ENCODE measurements at regions not wholly inside any gene's neighbourhood (a gene's known extent, or its start where the extent isn't known, plus 50 kb on each side); places are given as distances from the start of the nearest gene placed in this dataset.

- TF ChIP-seq, protein P1, sequence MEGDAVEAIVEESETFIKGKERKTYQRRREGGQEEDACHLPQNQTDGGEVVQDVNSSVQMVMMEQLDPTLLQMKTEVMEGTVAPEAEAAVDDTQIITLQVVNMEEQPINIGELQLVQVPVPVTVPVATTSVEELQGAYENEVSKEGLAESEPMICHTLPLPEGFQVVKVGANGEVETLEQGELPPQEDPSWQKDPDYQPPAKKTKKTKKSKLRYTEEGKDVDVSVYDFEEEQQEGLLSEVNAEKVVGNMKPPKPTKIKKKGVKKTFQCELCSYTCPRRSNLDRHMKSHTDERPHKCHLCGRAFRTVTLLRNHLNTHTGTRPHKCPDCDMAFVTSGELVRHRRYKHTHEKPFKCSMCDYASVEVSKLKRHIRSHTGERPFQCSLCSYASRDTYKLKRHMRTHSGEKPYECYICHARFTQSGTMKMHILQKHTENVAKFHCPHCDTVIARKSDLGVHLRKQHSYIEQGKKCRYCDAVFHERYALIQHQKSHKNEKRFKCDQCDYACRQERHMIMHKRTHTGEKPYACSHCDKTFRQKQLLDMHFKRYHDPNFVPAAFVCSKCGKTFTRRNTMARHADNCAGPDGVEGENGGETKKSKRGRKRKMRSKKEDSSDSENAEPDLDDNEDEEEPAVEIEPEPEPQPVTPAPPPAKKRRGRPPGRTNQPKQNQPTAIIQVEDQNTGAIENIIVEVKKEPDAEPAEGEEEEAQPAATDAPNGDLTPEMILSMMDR (IDR thresholded peaks at IDR 0.05) = no peak
- TF ChIP-seq SMC3 (IDR thresholded peaks at IDR 0.05; ENCODE audit: low read depth, low read length) = no peak
- no peak for TF ChIP-seq RAD21 (IDR thresholded peaks at IDR 0.05; ENCODE audit: low read length)
- TF ChIP-seq EP300 (IDR thresholded peaks at IDR 0.05; ENCODE audit: borderline replicate concordance in 1 of 2, low read depth in 1 of 2, low read length in 1 of 2) = no peak
- TF ChIP-seq USF2 (IDR thresholded peaks at IDR 0.05; ENCODE audit: borderline replicate concordance, low read depth, low read length) = no peak
- TF ChIP-seq, protein P2, sequence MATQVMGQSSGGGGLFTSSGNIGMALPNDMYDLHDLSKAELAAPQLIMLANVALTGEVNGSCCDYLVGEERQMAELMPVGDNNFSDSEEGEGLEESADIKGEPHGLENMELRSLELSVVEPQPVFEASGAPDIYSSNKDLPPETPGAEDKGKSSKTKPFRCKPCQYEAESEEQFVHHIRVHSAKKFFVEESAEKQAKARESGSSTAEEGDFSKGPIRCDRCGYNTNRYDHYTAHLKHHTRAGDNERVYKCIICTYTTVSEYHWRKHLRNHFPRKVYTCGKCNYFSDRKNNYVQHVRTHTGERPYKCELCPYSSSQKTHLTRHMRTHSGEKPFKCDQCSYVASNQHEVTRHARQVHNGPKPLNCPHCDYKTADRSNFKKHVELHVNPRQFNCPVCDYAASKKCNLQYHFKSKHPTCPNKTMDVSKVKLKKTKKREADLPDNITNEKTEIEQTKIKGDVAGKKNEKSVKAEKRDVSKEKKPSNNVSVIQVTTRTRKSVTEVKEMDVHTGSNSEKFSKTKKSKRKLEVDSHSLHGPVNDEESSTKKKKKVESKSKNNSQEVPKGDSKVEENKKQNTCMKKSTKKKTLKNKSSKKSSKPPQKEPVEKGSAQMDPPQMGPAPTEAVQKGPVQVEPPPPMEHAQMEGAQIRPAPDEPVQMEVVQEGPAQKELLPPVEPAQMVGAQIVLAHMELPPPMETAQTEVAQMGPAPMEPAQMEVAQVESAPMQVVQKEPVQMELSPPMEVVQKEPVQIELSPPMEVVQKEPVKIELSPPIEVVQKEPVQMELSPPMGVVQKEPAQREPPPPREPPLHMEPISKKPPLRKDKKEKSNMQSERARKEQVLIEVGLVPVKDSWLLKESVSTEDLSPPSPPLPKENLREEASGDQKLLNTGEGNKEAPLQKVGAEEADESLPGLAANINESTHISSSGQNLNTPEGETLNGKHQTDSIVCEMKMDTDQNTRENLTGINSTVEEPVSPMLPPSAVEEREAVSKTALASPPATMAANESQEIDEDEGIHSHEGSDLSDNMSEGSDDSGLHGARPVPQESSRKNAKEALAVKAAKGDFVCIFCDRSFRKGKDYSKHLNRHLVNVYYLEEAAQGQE (IDR thresholded peaks at IDR 0.05; ENCODE audit: low read depth, low read length) = no peak
- TF ChIP-seq CHD2 (IDR thresholded peaks at IDR 0.05; ENCODE audit: low read length, partially characterized antibody) = no peak
- TF ChIP-seq POLR2AphosphoS5 (IDR thresholded peaks at IDR 0.05; ENCODE audit: low read depth, low read length) = no peak
- TF ChIP-seq MXI1 (IDR thresholded peaks at IDR 0.05; ENCODE audit: low read depth, low read length) = no peak
- TF ChIP-seq RFX5 (IDR thresholded peaks at IDR 0.05; ENCODE audit: low read length) = no peak
- no peak for TF ChIP-seq RCOR1 (IDR thresholded peaks at IDR 0.05; ENCODE audit: low read length)
- TF ChIP-seq, protein P3, sequence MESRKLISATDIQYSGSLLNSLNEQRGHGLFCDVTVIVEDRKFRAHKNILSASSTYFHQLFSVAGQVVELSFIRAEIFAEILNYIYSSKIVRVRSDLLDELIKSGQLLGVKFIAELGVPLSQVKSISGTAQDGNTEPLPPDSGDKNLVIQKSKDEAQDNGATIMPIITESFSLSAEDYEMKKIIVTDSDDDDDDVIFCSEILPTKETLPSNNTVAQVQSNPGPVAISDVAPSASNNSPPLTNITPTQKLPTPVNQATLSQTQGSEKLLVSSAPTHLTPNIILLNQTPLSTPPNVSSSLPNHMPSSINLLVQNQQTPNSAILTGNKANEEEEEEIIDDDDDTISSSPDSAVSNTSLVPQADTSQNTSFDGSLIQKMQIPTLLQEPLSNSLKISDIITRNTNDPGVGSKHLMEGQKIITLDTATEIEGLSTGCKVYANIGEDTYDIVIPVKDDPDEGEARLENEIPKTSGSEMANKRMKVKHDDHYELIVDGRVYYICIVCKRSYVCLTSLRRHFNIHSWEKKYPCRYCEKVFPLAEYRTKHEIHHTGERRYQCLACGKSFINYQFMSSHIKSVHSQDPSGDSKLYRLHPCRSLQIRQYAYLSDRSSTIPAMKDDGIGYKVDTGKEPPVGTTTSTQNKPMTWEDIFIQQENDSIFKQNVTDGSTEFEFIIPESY (IDR thresholded peaks at IDR 0.05; ENCODE audit: borderline replicate concordance, low read depth) = no peak
Observed at GRCh38 chr11:71340086-71340606, 87.8 kb upstream of the SHANK2 start.

Data from SK-N-SH (cell line).